ENCODE measurements at regions not wholly inside any gene's neighbourhood (a gene's known extent, or its start where the extent isn't known, plus 50 kb on each side); places are given as distances from the start of the nearest gene placed in this dataset.
A peak's percentile ranks its signal among the peaks of the same experiment; 100 is the strongest.

- TF ChIP-seq CTCF (IDR thresholded peaks at IDR 0.05), result no peak
- ATAC-seq (ENCODE audit: low FRiP score) (peak; percentile 52), DNase-seq (ENCODE audit: low spot score) (no peak)
Measured at GRCh38 chr22:27662359-27663301, 138.9 kb downstream of the MN1 start.

GRCh38 chr22:27663812-27664211, 137.7 kb downstream of the MN1 start:
- no peak for TF ChIP-seq CTCF (IDR thresholded peaks at IDR 0.05)
- no peak for DNase-seq (ENCODE audit: low spot score)
- no peak for ATAC-seq (ENCODE audit: low FRiP score)

- no peak for DNase-seq (ENCODE audit: low spot score)
- no peak for ATAC-seq (ENCODE audit: low FRiP score)
- TF ChIP-seq CTCF (IDR thresholded peaks at IDR 0.05), result no peak
Measured at GRCh38 chr22:27666272-27666997, 135.1 kb downstream of the MN1 start.

GRCh38 chr22:27667121-27667843, 134.3 kb downstream of the MN1 start:
- DNase-seq (ENCODE audit: low spot score) (no peak), ATAC-seq (ENCODE audit: low FRiP score) (peak; percentile 43)
- TF ChIP-seq CTCF (IDR thresholded peaks at IDR 0.05), result no peak

DNA sequence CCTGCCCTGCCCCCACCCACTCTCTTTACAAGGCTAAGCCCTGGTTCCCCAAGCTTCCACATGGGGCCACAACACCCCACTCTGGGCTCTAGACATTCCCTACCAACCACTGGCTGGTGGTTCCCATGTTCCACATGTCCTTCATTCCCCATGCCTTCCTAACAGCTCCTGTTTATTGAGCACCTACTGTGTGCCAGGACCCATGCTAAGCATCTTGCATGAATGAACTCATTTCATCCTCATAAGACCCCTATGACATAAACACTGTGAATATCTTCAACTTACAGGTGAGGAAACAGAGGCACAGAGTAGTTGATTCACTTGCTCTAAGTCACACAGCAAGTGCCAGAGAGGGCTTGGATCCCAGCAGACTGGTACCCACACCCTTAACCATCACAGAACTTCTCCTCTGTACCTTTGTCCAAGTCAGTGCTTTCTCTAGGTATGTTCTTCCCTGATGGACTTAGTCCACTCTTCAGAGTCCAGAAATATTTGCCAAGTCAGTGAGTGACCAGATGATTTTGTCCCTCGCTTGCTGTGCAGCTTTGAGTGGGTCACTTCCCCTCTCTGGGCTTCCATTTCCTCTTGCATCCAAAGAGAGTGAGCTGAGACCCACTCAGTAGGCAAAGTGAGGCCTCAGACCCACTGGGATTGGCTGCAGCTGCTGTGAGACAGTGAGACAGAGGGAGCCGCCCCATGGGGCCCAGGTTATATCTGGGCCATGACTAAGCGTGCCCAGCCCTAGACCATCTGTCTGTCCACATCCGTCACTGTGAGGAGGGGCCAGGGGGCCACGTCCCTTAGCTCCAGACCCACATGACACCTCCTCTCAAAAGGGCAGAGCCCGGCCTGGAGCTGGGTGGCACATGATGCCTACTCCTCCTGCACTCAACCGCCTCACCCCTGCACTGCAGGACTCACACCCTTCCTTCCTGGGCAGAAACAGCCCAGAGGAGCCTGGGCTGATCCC, 132.4 kb downstream of the MN1 start:
- ATAC-seq (ENCODE audit: low FRiP score), result peak; percentile 29
- DNase-seq (ENCODE audit: low spot score), result no peak
- no peak for TF ChIP-seq CTCF (IDR thresholded peaks at IDR 0.05)
